ENCODE measurements at regions not wholly inside any gene's neighbourhood (a gene's known extent, or its start where the extent isn't known, plus 50 kb on each side); places are given as distances from the start of the nearest gene placed in this dataset.

GRCh38 chr5:7190712-7191250 lies 205.2 kb upstream of the ADCY2 start:
- Histone ChIP-seq H3K9me3 (ENCODE audit: control insufficient read depth, insufficient read depth, low read length) (no peaks in the 10 kb centered on the region; the same call in 1 of the 2 replicates), H3K4me2 (ENCODE audit: low read length) (no peak overlapping the region), H3K4me3 (ENCODE audit: low read length) (no peak overlapping the region), H3K27ac (ENCODE audit: low read depth, low read length) (no peak overlapping the region), H3K4me1 (ENCODE audit: control insufficient read depth, low read length) (no peaks in the 10 kb centered on the region), H3F3A (ENCODE audit: control insufficient read depth, insufficient read depth) (no peaks in the 10 kb centered on the region), H4K20me1 (ENCODE audit: control insufficient read depth, insufficient read depth, low read depth, low read length) (no peaks in the 10 kb centered on the region), H3K36me3 (ENCODE audit: control insufficient read depth, low read length) (no peaks in the 10 kb centered on the region), H3K79me2 (ENCODE audit: control insufficient read depth, low read length) (no peaks in the 10 kb centered on the region), H3K27me3 (ENCODE audit: control insufficient read depth, low read length) (no peaks in the 10 kb centered on the region), H3K9me2 (replicated peaks; ENCODE audit: control insufficient read depth, low read length) (no peaks in the 10 kb centered on the region)
- TF ChIP-seq EZH2phosphoT487 (IDR thresholded peaks at IDR 0.05; ENCODE audit: borderline replicate concordance, low read length) (no peak), CTCF (IDR thresholded peaks at IDR 0.05; ENCODE audit: low read depth, low read length, poor library complexity, severe bottlenecking) (no peak)

GRCh38 chr5:7192016-7192415 lies 203.9 kb upstream of the ADCY2 start:
- Histone ChIP-seq H3K27me3 (ENCODE audit: control insufficient read depth, low read length) (no peaks in the 10 kb centered on the region), H3K4me2 (ENCODE audit: low read length) (no peak overlapping the region), H3K79me2 (ENCODE audit: control insufficient read depth, low read length) (no peaks in the 10 kb centered on the region), H4K20me1 (ENCODE audit: control insufficient read depth, insufficient read depth, low read depth, low read length) (no peaks in the 10 kb centered on the region), H3K9me3 (ENCODE audit: control insufficient read depth, insufficient read depth, low read length) (no peaks in the 10 kb centered on the region; the same call in 1 of the 2 replicates), H3K36me3 (ENCODE audit: control insufficient read depth, low read length) (no peaks in the 10 kb centered on the region), H3K4me1 (ENCODE audit: control insufficient read depth, low read length) (no peaks in the 10 kb centered on the region), H3K9me2 (replicated peaks; ENCODE audit: control insufficient read depth, low read length) (no peaks in the 10 kb centered on the region), H3K4me3 (ENCODE audit: low read length) (no peak overlapping the region), H3K27ac (ENCODE audit: low read depth, low read length) (no peak overlapping the region), H3F3A (ENCODE audit: control insufficient read depth, insufficient read depth) (no peaks in the 10 kb centered on the region)
- no peak for TF ChIP-seq EZH2phosphoT487 (IDR thresholded peaks at IDR 0.05; ENCODE audit: borderline replicate concordance, low read length)
- TF ChIP-seq CTCF (IDR thresholded peaks at IDR 0.05; ENCODE audit: low read depth, low read length, poor library complexity, severe bottlenecking) = no peak

GRCh38 chr5:7202846-7203245 lies 193.1 kb upstream of the ADCY2 start:
- TF ChIP-seq CTCF (IDR thresholded peaks at IDR 0.05; ENCODE audit: low read depth, low read length, poor library complexity, severe bottlenecking) (no peak), EZH2phosphoT487 (IDR thresholded peaks at IDR 0.05; ENCODE audit: borderline replicate concordance, low read length) (no peak)
- Histone ChIP-seq H3K36me3 (ENCODE audit: control insufficient read depth, low read length) (no peaks in the 10 kb centered on the region), H3K9me3 (ENCODE audit: control insufficient read depth, insufficient read depth, low read length) (no peaks in the 10 kb centered on the region; the same call in 1 of the 2 replicates), H3K9me2 (replicated peaks; ENCODE audit: control insufficient read depth, low read length) (no peaks in the 10 kb centered on the region; the same call in 1 of the 2 replicates), H3K27me3 (ENCODE audit: control insufficient read depth, low read length) (no peaks in the 10 kb centered on the region), H3K27ac (ENCODE audit: low read depth, low read length) (no peak overlapping the region), H3K4me2 (ENCODE audit: low read length) (no peak overlapping the region), H3F3A (ENCODE audit: control insufficient read depth, insufficient read depth) (no peaks in the 10 kb centered on the region), H3K4me1 (ENCODE audit: control insufficient read depth, low read length) (no peaks in the 10 kb centered on the region), H3K79me2 (ENCODE audit: control insufficient read depth, low read length) (no peaks in the 10 kb centered on the region), H3K4me3 (ENCODE audit: low read length) (no peak overlapping the region), H4K20me1 (ENCODE audit: control insufficient read depth, insufficient read depth, low read depth, low read length) (no peaks in the 10 kb centered on the region)
